ENCODE measurements at regions not wholly inside any gene's neighbourhood (a gene's known extent, or its start where the extent isn't known, plus 50 kb on each side); places are given as distances from the start of the nearest gene placed in this dataset.

DNA sequence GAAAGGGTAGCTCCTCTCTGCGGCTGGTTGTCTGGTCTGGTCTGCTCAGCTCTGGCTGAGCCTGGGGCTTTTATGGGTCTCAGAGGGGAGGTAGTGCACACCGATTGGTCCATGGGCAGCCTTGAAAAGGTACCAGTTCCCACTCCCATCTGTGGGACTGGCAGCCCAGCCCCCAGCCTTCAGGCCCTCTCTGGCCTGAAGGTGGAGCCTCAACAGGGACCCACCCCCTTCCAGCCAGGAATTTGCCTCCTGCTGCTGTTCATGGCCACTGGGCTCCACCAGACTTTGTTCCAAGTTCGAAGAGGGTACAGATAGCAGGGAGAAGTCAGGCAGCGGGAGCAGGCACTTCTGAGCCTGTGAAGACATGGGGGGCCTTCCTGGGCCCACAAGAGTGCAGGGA, 165.3 kb upstream of the SLC27A6 start:
- H3K27me3 ChIP-seq (ENCODE audit: control insufficient read depth in 2 of 2, insufficient read depth in 2 of 2, low read length in 2 of 2), result no peaks in the 10 kb centered on the region
- Mint-ChIP-seq H3K4me3 (no peak overlapping the region), H3K27ac (no peak overlapping the region), H3K4me1 (no peaks in the 10 kb centered on the region), H3K36me3 (no peaks in the 10 kb centered on the region), H3K27me3 (ENCODE audit: low read depth in 3 of 3) (peaks cover 0 to 2% (median 0%) of the 10 kb centered on the region in 3 donors), H3K9me3 (peaks cover 0 to 6% (median 3%) of the 10 kb centered on the region in 7 donors)
- TF ChIP-seq, protein P1, sequence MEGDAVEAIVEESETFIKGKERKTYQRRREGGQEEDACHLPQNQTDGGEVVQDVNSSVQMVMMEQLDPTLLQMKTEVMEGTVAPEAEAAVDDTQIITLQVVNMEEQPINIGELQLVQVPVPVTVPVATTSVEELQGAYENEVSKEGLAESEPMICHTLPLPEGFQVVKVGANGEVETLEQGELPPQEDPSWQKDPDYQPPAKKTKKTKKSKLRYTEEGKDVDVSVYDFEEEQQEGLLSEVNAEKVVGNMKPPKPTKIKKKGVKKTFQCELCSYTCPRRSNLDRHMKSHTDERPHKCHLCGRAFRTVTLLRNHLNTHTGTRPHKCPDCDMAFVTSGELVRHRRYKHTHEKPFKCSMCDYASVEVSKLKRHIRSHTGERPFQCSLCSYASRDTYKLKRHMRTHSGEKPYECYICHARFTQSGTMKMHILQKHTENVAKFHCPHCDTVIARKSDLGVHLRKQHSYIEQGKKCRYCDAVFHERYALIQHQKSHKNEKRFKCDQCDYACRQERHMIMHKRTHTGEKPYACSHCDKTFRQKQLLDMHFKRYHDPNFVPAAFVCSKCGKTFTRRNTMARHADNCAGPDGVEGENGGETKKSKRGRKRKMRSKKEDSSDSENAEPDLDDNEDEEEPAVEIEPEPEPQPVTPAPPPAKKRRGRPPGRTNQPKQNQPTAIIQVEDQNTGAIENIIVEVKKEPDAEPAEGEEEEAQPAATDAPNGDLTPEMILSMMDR (IDR thresholded peaks at IDR 0.05), result no peak
- intact Hi-C loops (cut with micrococcal nuclease), result no loop called here
- no peak overlapping the region for H3K27ac ChIP-seq (ENCODE audit: low read depth in 1 of 2, low read length in 2 of 2)
- H3K36me3 ChIP-seq (replicated peaks in 1 of 2; ENCODE audit: control insufficient read depth in 1 of 2, insufficient read depth in 2 of 2, low read length in 2 of 2), result no peaks in the 10 kb centered on the region
- no peak overlapping the region for H3K9ac ChIP-seq (ENCODE audit: insufficient read depth, low read length, poor library complexity, severe bottlenecking)
- DNase-seq, result no peak
- H3K4me3 ChIP-seq (replicated peaks in 1 of 3; ENCODE audit: low read depth in 2 of 3, low read length in 3 of 3), result no peak overlapping the region
- no peaks in the 10 kb centered on the region for H4K20me1 ChIP-seq (ENCODE audit: insufficient read depth, low read length)
- peaks cover 0 to 10% of the 10 kb centered on the region in 2 donors for H3K9me3 ChIP-seq (replicated peaks in 1 of 2; ENCODE audit: control insufficient read depth in 1 of 2, insufficient read depth in 1 of 2, low read length in 2 of 2)
- 77% methylated on average over 3 of the region's 4 CpGs for WGBS (ENCODE audit: insufficient coverage)
- H2AFZ ChIP-seq (ENCODE audit: insufficient read depth, low read depth, low read length, poor library complexity, severe bottlenecking), result no peak overlapping the region
- H3K4me1 ChIP-seq (ENCODE audit: control insufficient read depth in 1 of 2, insufficient read depth in 2 of 2, low read length in 2 of 2), result no peaks in the 10 kb centered on the region
- H3K4me2 ChIP-seq (replicated peaks; ENCODE audit: extremely low read depth, low read length, poor library complexity, severe bottlenecking), result no peak overlapping the region
- no peaks in the 10 kb centered on the region for H3K79me2 ChIP-seq (ENCODE audit: insufficient read depth, low read length)

DNA sequence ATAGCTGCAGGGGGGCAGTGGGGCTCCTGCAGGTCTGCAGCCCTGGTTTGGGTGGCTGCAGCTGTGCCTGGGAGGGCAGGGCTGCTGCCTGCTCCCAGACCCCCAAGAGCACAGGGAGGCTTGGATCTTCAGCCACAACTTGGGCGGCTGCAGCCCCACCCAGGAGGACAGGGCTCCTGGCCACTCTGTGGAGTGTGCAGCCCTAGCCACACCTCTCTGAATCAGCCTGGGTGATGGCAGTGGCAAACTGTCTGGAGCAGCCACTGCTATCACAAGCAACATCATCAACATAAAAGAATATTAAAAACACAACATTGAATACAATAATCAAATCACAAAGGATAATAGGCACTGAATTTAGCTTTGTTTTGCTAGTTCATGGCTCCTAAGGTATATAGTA, 164.9 kb upstream of the SLC27A6 start:
- Mint-ChIP-seq H3K27me3 (ENCODE audit: low read depth in 3 of 3) (peaks cover 0 to 2% (median 0%) of the 10 kb centered on the region in 3 donors), H3K4me3 (no peak overlapping the region), H3K36me3 (no peaks in the 10 kb centered on the region), H3K4me1 (no peaks in the 10 kb centered on the region), H3K9me3 (peaks cover 0 to 6% (median 3%) of the 10 kb centered on the region in 7 donors), H3K27ac (no peak overlapping the region)
- Histone ChIP-seq H3K9me3 (replicated peaks in 1 of 2; ENCODE audit: control insufficient read depth in 1 of 2, insufficient read depth in 1 of 2, low read length in 2 of 2) (peaks cover 0 to 10% of the 10 kb centered on the region in 2 donors), H3K79me2 (ENCODE audit: insufficient read depth, low read length) (no peaks in the 10 kb centered on the region), H3K27me3 (ENCODE audit: control insufficient read depth in 2 of 2, insufficient read depth in 2 of 2, low read length in 2 of 2) (no peaks in the 10 kb centered on the region), H3K4me1 (ENCODE audit: control insufficient read depth in 1 of 2, insufficient read depth in 2 of 2, low read length in 2 of 2) (no peaks in the 10 kb centered on the region), H3K27ac (ENCODE audit: low read depth in 1 of 2, low read length in 2 of 2) (no peak overlapping the region), H4K20me1 (ENCODE audit: insufficient read depth, low read length) (no peaks in the 10 kb centered on the region), H3K4me2 (replicated peaks; ENCODE audit: extremely low read depth, low read length, poor library complexity, severe bottlenecking) (no peak overlapping the region), H3K36me3 (replicated peaks in 1 of 2; ENCODE audit: control insufficient read depth in 1 of 2, insufficient read depth in 2 of 2, low read length in 2 of 2) (no peaks in the 10 kb centered on the region), H3K9ac (ENCODE audit: insufficient read depth, low read length, poor library complexity, severe bottlenecking) (no peak overlapping the region), H3K4me3 (replicated peaks in 1 of 3; ENCODE audit: low read depth in 2 of 3, low read length in 3 of 3) (no peak overlapping the region), H2AFZ (ENCODE audit: insufficient read depth, low read depth, low read length, poor library complexity, severe bottlenecking) (no peak overlapping the region)
- no peak for DNase-seq
- intact Hi-C loops (cut with micrococcal nuclease), result no loop called here
- 89% methylated on average over 1 of the region's 1 CpG for WGBS (ENCODE audit: insufficient coverage)
- TF ChIP-seq, protein P1 (IDR thresholded peaks at IDR 0.05), result no peak
